Heart left ventricle (tissue), 13 donors: ENCODE measurements at regions not wholly inside any gene's neighbourhood (a gene's known extent, or its start where the extent isn't known, plus 50 kb on each side); places are given as distances from the start of the nearest gene placed in this dataset.

Experiments
- POLR2A ChIP-seq, 2 donors: fragments of 450-650 bp; IDR thresholded peaks; one replicate each; pipeline ENCODE4 v1.6.1; 2017; ENCODE audit warnings: antibody characterized with exemption in 2 of 2, mild to moderate bottlenecking in 2 of 2, moderate library complexity in 2 of 2
- TF ChIP-seq, protein P1 (sequence below), 12 donors: fragments of 200-600 bp; sonication (generic) in 4 of 12; IDR thresholded peaks; one replicate each; pipeline versions ENCODE4 v1.5.0 to v1.8.0; 2018 to 2022; ENCODE audit warnings: antibody characterized with exemption in 12 of 12, mild to moderate bottlenecking in 5 of 12
- donor health status: ischemic (EF 13 %, LVEDD 7.1; RV severe dilation, severe dysfunction).
- donor health status: DM: no; HTN: yes; CAD: no.
- donor health status: DM: no; HTN: no; CAD: no.
- donor health status: ischemic (EF 25% LVEDD 6.9; RV normal size, moderate dysfunction).
- donor health status: ischemic (EF 25% LVEDD 5.7; RV mildly dilated, moderate dysfunction).
- donor health status: ischemic (EF 35%, LVEDD 5.7; RV mildly dilated, moderate dysfunction).
- donor health status: nonischemic (EF 11% LVEDD 7.7; RV severe dilation, severe dysfunction).
- donor health status: DM: yes; HTN: yes; CAD: no.
- donor health status: PGD.
- donor health status: ischemic (EF 29% LVEDD 5.4; RV normal size, mild dysfunction).
- donor health status: nonischemic (EF 23%, LVEDD 6.1; RV moderate dilation, normal function).

DNA sequence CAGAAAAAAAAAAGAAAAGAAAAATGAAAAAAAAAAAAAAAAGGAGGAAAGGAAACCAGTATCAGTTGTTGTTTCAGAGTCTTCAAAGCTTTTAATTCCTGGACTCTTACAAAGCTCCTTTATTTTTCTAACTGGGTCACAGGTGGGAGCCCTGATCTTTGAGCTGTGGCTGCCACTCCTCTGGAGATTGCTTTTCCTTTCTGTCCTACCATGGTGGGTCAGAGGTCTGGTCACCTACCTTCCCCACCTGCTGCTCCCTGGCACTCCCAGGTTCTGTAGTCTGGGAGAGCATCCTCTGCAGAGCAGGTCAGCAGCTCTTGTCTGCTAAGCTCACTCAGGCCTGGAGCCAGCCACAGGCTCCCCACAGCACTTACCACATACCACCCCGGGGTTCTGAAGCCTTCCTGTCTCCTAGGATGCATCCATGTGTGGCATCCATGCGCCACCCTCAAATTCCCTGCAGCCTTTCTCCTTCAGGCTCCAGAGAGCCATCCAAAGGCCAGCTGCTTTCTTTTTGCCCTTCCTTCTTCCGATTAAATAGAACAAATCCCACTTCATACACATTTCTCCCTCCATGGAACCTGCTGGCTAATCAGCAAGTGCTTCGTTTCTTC lies 73.2 kb upstream of the TPK1 start:
- TF ChIP-seq, protein P1, sequence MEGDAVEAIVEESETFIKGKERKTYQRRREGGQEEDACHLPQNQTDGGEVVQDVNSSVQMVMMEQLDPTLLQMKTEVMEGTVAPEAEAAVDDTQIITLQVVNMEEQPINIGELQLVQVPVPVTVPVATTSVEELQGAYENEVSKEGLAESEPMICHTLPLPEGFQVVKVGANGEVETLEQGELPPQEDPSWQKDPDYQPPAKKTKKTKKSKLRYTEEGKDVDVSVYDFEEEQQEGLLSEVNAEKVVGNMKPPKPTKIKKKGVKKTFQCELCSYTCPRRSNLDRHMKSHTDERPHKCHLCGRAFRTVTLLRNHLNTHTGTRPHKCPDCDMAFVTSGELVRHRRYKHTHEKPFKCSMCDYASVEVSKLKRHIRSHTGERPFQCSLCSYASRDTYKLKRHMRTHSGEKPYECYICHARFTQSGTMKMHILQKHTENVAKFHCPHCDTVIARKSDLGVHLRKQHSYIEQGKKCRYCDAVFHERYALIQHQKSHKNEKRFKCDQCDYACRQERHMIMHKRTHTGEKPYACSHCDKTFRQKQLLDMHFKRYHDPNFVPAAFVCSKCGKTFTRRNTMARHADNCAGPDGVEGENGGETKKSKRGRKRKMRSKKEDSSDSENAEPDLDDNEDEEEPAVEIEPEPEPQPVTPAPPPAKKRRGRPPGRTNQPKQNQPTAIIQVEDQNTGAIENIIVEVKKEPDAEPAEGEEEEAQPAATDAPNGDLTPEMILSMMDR (IDR thresholded peaks at IDR 0.05), result no peak
- no peak for TF ChIP-seq POLR2A (IDR thresholded peaks at IDR 0.05)
